Breast epithelium (tissue), 4 donors: ENCODE measurements at regions not wholly inside any gene's neighbourhood (a gene's known extent, or its start where the extent isn't known, plus 50 kb on each side); places are given as distances from the start of the nearest gene placed in this dataset.

Experiments used
- DNase-seq, 2 donors: peaks; one replicate each; pipeline ENCODE4 v3.0.0-alpha.2; 2019; ENCODE audit warnings: low spot score in 2 of 2
- H3K27ac ChIP-seq, 2 donors: fragments of 200-600 bp; sonication (generic) in 1 of 2; one replicate each; pipeline ENCODE4 v1.5.1; 2016 to 2019; ENCODE audit warnings: mild to moderate bottlenecking in 1 of 2
- H3K27me3 ChIP-seq, 2 donors: fragments of 200-600 bp; sonication (generic) in 1 of 2; one replicate each; pipeline versions ENCODE4 v1.5.1 to v1.6.0; 2017 to 2019; ENCODE audit warnings: control low read depth in 1 of 2, mild to moderate bottlenecking in 1 of 2
- H3K36me3 ChIP-seq: fragments of 200-600 bp; one replicate; pipeline ENCODE4 v1.5.1; 2019
- H3K4me1 ChIP-seq, 2 donors: fragments of 200-600 bp; sonication (generic); one replicate each; pipeline ENCODE4 v1.5.1; 2016 to 2019; ENCODE audit warnings: control low read depth in 1 of 2
- H3K4me3 ChIP-seq, 3 donors: fragments of 200-600 bp; sonication (generic); 1 replicate in 2 of 3; 2 replicates in 1 of 3; pipeline ENCODE4 v1.5.1; 2016 to 2019; ENCODE audit warnings: mild to moderate bottlenecking in 3 of 3, moderate library complexity in 2 of 3
- H3K9me3 ChIP-seq, 2 donors: fragments of 200-600 bp; sonication (generic) in 1 of 2; one replicate each; pipeline ENCODE4 v1.5.1; 2016 to 2019; ENCODE audit warnings: control low read depth in 1 of 2
- POLR2A ChIP-seq: fragments of 450-650 bp; IDR thresholded peaks from one replicate; pipeline ENCODE4 v1.6.1; 2016; ENCODE audit warnings: antibody characterized with exemption, mild to moderate bottlenecking, moderate library complexity
- POLR2AphosphoS5 ChIP-seq, 3 donors: sonication (generic); formaldehyde crosslinking; IDR thresholded peaks; one replicate each; pipeline ENCODE4 v1.6.1; 2017; ENCODE audit warnings: antibody characterized with exemption in 3 of 3
- intact Hi-C: fragments of 100-400 bp; cut with DNase I; formaldehyde crosslinking; loops from one replicate; pipeline ENCODE4 v1.15.1; 2023; ENCODE audit warnings: low total_unique reads
- TF ChIP-seq, protein P1 (sequence below), 3 donors: fragments of 450-650 bp; IDR thresholded peaks; one replicate each; pipeline ENCODE4 v1.5.1; 2016 to 2017; ENCODE audit warnings: antibody characterized with exemption in 3 of 3, mild to moderate bottlenecking in 3 of 3, moderate library complexity in 3 of 3

DNA sequence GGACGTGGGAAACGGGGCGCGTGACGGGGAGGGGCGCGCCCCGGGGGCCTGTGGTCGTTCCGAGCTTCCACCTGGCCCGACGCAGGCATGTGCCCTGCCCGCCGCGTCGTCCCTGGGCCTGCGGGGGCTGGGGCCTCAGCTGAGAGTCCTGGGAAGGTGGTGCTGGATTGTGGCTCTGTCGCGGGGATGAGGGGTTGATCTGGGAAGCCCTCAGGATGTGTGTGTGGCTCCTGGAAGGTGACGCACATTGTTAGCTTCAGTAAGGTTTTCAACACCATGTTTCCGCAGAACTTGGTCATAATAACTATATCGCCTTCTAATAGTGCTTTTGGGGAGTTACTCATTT is 589.1 kb downstream of the MTRR start:
- H3K4me1 ChIP-seq = no peaks in the 10 kb centered on the region

GRCh38 chr5:8461543-8461942 is 592.6 kb downstream of the MTRR start:
- H3K4me3 ChIP-seq = no peak overlapping the region
- H3K4me1 ChIP-seq = no peaks in the 10 kb centered on the region
- no peaks in the 10 kb centered on the region for H3K9me3 ChIP-seq
- intact Hi-C loops = no loop called here
- H3K27ac ChIP-seq = no peak overlapping the region
- H3K27me3 ChIP-seq = no peaks in the 10 kb centered on the region
- DNase-seq = no peak
- no peak for TF ChIP-seq POLR2AphosphoS5 (IDR thresholded peaks at IDR 0.05)
- TF ChIP-seq, protein P1, sequence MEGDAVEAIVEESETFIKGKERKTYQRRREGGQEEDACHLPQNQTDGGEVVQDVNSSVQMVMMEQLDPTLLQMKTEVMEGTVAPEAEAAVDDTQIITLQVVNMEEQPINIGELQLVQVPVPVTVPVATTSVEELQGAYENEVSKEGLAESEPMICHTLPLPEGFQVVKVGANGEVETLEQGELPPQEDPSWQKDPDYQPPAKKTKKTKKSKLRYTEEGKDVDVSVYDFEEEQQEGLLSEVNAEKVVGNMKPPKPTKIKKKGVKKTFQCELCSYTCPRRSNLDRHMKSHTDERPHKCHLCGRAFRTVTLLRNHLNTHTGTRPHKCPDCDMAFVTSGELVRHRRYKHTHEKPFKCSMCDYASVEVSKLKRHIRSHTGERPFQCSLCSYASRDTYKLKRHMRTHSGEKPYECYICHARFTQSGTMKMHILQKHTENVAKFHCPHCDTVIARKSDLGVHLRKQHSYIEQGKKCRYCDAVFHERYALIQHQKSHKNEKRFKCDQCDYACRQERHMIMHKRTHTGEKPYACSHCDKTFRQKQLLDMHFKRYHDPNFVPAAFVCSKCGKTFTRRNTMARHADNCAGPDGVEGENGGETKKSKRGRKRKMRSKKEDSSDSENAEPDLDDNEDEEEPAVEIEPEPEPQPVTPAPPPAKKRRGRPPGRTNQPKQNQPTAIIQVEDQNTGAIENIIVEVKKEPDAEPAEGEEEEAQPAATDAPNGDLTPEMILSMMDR (IDR thresholded peaks at IDR 0.05) = no peak
- no peak for TF ChIP-seq POLR2A
- no peaks in the 10 kb centered on the region for H3K36me3 ChIP-seq

More for the DNA sequence above, 589.1 kb downstream of the MTRR start:
- no peaks in the 10 kb centered on the region for H3K9me3 ChIP-seq
- peak overlapping the region; percentile 80 to 88 for H3K27ac ChIP-seq
- TF ChIP-seq POLR2A (no peak), POLR2AphosphoS5 (IDR thresholded peaks at IDR 0.05) (no peak)
- TF ChIP-seq, protein P1 (IDR thresholded peaks at IDR 0.05) = no peak
- H3K4me3 ChIP-seq = peak overlapping the region; percentile 80 to 88 (median 86)
- DNase-seq = no peak
- H3K36me3 ChIP-seq = no peaks in the 10 kb centered on the region
- intact Hi-C loops = no loop called here
- H3K27me3 ChIP-seq = no peaks in the 10 kb centered on the region

DNA sequence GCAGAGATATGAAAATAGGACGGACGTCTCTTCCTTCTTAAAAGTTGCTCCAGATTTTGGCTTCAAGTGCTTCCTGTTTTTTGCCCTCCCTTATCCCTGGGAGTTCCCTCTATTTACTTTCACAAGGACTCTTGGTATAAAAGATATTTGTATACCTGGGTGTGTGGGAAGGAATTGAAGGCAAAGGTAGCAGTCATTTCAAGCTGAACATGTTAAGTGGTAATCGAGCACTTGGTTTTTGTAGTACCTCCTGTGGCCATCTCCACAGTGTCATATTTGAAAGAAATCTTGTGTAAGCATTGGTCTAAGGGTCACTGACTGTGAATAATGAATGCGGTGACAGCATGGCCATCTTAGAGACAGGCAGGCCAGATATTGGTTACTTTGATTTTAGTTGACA is 593.6 kb downstream of the MTRR start:
- DNase-seq = no peak
- no peaks in the 10 kb centered on the region for H3K27me3 ChIP-seq
- H3K4me1 ChIP-seq = no peaks in the 10 kb centered on the region
- intact Hi-C loops = no loop called here
- no peak overlapping the region for H3K27ac ChIP-seq
- no peak overlapping the region for H3K4me3 ChIP-seq
- no peak for TF ChIP-seq POLR2AphosphoS5 (IDR thresholded peaks at IDR 0.05)
- TF ChIP-seq, protein P1 (IDR thresholded peaks at IDR 0.05) = no peak
- TF ChIP-seq POLR2A = no peak
- H3K9me3 ChIP-seq = no peaks in the 10 kb centered on the region
- H3K36me3 ChIP-seq = no peaks in the 10 kb centered on the region

- H3K36me3 ChIP-seq = no peaks in the 10 kb centered on the region
- no peaks in the 10 kb centered on the region for H3K27me3 ChIP-seq
- no peaks in the 10 kb centered on the region for H3K4me1 ChIP-seq
- intact Hi-C loops = no loop called here
- DNase-seq = no peak
- TF ChIP-seq, protein P1 (IDR thresholded peaks at IDR 0.05) = no peak
- TF ChIP-seq POLR2A (no peak), POLR2AphosphoS5 (IDR thresholded peaks at IDR 0.05) (no peak)
- no peak overlapping the region for H3K4me3 ChIP-seq
- H3K9me3 ChIP-seq = peaks cover 4 to 15% of the 10 kb centered on the region in 2 donors
- H3K27ac ChIP-seq = no peak overlapping the region
Measured at GRCh38 chr5:8470489-8470888, 601.5 kb downstream of the MTRR start.

GRCh38 chr5:8471581-8471980 is 602.6 kb downstream of the MTRR start:
- H3K27me3 ChIP-seq = no peaks in the 10 kb centered on the region
- H3K36me3 ChIP-seq = no peaks in the 10 kb centered on the region
- no peak for DNase-seq
- intact Hi-C loops = no loop called here
- H3K9me3 ChIP-seq = peaks cover 4 to 15% of the 10 kb centered on the region in 2 donors
- no peak overlapping the region for H3K4me3 ChIP-seq
- H3K27ac ChIP-seq = no peak overlapping the region
- no peaks in the 10 kb centered on the region for H3K4me1 ChIP-seq
- TF ChIP-seq POLR2AphosphoS5 (IDR thresholded peaks at IDR 0.05) = no peak
- TF ChIP-seq POLR2A = no peak
- TF ChIP-seq, protein P1 (IDR thresholded peaks at IDR 0.05) = no peak
